HG03108 (cell line): ENCODE measurements at regions not wholly inside any gene's neighbourhood (a gene's known extent, or its start where the extent isn't known, plus 50 kb on each side); places are given as distances from the start of the nearest gene placed in this dataset.

Experiments
- ATAC-seq: cut with Tn5 transposase; IDR thresholded peaks from one replicate; pipeline ENCODE4 v1.9.1; 2021; ENCODE audit warnings: moderate library complexity; ENCODE audit not compliant: unreplicated experiment

DNA sequence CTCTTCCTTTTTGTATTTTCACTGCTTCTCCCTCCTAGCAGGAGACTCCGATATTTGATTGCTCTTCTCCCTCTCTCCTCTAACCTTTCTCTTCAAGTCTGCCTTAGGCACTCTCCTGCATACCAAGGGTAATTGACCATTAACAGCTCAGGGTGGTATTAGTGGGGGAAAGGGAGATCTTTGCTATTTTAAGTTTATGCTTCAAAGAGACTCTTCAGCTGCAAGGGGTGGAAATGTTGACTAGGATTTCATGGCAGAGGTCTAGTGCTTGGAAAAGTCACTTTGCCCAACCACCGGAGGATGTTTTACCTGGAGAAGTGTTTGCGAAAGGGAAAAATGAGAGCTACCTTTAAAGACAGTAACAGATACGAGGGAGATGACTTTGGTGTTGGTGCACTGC, 453.7 kb downstream of the SLC4A3 start:
- no peak for ATAC-seq

DNA sequence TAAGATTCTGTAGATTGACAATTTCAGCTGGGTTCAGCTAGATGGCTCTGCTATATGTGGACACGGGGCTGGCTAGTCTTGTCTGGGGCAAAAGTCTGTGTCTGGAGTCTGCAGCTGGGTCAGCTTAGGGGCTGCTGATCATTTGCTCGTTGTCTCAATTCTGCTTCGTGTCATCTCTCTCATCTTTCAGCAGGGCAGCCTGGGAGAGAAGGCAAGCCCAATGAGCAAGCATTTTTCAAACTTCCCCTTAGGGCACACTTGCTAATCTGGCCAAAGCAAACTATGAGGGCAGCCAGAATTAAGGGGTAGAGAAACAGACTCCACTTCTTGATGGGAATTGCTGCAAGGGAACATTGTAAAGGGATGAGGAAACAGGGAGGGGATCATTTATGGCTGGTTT, 462.6 kb downstream of the SLC4A3 start:
- no peak for ATAC-seq

DNA sequence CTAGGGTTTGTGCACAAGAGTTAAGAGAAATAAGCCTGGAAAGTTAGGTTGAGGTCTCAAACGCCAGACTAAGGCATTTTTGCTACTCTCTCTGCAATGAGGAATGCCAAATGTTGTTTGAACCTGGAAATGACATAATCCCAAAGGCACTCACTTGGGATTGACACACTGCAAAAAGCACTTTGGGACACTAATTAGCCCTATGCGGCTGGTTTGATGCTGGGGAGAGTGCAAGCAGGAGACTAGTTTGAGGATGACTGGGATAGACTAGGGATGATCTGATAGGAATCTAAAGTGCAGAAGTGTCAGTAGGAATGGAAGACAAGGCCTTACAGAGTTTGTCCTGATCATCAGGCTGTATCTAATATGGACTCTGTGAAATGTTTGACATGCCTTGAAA, 469.0 kb downstream of the SLC4A3 start:
- no peak for ATAC-seq

DNA sequence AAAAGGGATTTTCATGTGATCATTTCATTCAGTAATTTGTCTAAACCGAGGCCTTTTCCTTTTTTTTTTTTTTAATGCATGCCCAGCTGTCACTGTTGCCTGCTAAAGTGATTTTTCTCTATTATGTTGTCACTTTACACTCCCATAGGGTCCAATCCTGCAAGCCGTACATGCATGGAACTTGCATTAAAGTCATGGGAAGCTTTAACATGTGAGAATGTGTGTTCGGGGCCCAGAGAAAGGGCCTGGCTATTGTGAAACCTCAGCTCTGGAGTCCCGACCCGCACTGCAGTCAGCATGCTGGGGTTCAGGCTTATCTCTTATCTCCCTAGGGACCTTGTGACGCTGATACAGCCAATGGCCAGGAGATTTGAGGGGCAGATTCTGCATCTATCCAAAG, 474.6 kb downstream of the SLC4A3 start:
- no peak for ATAC-seq

DNA sequence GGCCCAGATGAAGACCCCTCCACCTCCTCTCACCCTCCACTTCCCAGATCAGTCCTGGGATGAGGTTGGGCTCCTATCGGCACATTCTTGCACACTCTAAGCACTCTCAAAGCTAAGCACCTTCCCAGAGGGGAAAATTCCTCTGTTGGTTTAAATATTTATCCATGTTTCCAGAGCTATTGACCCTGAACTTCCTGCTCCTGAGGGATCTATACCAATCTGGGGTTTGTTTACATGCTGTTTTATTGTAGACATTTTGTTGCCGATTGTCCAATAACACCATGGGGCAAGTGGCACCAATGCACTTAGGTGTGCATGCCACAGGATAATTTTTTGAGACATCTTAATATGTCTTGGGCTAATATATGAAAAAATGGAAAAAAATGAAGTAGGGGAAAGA, 476.2 kb downstream of the SLC4A3 start:
- no peak for ATAC-seq

DNA sequence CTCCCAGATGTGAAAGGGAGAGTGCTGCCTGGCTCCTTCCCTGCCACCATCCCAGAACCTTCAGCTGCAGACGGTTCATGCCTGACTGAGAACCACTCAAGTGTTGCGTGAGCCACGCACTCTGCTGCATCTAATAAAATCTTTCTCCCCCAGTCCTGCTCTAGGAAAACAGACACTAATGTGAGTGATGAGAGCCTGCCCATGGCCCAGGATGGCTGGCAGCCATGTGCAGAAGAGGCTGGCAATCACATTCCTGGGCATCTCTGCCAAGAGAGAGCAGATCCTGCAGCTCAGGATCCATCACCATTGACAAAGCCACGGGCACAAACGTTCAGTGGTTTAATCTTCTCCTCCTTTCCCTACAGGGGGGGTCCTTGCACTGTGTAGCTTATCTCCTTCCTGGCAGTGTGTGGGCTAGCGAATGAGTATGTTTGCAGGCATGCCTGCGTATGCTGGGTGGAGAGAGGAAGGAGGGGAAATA, 477.5 kb downstream of the SLC4A3 start:
- ATAC-seq: no peak

DNA sequence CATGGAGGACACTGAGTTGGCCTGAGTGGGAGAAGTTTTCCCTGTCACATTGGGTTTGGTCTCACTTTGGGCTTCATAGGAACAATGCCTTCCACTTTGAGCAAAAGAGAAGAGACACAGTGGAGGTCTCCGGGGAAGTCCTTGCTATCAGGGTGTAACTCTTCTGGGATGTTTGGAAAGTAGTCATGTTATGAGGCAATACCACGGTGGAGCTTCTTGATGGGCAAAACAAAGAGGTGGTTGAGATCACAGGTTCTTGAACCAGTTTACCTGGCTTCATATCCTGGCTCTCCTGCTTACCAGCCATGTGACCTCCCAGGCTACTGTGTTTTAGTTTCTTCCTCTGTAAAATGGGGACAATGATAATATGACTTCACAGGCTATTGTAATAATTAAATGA, 478.6 kb downstream of the SLC4A3 start:
- ATAC-seq: no peak

DNA sequence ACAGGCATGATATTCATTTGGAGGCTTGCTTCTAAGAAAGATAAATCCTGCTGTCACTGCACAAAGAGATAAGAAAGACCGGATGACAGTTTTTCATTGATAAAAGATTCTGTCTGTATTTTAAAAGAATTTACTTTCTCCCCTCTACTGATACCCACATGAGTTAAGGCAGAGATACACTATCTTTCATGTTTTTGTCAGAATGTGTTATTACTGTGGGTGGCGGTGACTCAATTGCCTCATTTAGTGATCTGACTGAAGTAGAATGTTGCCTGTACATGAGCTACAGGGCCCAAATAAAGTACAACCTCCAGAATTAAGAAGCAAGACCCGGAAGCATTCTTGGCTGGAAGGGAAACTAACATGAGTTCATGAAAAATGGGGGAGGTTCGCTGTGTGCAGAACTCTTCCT, 480.0 kb downstream of the SLC4A3 start:
- no peak for ATAC-seq

DNA sequence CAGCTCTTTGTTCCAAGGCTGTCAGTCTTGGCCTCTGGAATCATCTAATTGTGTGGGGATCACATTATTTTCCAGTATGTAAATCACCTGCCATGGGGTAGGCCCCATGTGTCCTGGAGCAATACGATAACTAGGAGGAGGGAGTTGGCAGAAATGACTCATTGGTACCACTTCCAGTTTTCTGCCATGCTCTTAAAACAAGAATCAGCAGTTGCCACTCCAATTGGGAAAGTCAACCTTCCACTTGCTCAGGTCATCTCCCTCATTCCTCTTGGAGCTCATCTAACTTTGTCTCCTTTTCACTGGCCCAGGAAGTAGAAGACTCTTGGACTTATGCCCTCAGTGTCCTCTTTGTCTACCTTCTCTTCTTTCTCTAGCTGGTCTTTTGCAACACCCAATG, 487.0 kb downstream of the SLC4A3 start:
- ATAC-seq: no peak

DNA sequence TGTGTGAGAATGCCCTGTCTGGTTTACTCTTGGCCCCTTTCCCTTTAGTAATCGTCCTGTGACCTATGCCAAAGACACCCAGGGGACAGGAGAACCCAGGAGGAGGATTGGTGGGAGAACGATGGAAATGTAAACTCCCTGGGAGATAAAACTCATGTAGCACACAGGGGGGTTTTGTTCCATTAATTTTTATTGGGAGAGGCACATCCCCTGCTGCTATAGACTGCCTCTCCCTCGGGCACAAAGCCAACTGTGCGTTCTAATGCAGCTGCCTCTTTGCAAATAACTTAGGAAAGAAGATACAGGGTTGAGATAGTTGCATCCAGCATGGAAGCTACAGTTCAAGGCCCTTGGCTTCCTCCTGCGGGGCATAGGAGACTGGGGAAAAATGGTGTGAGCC, 489.6 kb downstream of the SLC4A3 start:
- no peak for ATAC-seq

DNA sequence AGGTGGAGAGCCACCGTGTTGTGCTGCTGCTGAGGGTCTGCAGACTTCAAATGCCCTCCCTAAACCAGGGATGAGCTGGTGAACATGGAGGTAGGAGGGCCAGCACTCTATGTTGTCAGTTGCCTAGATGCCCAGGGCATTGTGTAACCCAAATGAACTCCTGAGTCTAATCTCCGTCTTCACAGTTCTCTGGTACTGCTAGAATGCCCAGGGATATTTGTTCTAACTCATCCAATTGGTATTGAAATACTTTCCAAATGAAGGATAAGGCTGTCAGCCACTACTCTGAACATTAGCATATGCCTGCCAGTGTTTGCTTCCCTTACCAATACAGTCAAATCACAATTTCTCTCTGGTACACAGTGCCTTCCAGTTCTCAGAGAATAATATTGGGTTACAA, 492.6 kb downstream of the SLC4A3 start:
- ATAC-seq: no peak

DNA sequence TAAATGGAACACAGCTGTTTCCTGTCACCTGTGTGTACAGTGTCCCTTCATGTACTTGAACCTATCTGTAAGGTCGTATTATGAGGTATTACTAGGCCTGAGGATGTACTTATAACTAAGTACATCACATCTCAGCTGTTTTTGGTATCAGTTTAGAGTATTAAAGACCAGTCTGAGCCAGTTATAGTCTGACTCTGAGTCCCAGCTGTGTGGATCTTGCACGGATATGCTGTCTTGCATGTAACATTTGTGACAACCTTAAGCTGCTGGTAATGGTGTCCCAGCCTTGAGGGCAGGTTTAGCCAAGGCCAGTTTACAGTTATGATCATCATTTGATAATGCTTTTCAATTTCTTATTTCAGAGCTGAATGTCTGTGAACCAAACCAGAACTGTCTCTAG, 496.3 kb downstream of the SLC4A3 start:
- ATAC-seq: no peak

DNA sequence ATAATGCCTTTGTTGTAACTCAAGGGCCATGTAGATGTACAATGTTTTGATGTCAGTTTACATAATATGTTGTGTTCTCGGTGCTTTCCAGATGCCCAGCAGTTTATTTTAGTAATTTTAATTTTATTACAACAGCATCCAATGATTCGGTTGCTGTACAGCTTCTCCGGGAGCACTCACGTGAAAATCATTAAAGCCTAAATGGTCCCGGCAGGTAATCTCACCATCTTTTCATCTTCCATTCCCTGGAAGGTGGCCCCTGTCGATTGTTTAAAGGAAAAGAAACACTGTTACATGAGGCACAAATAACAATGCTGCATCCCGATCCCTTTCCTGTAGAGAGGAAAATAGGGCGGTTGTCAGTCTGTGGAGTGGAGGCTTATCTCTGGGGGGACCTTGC, 498.1 kb downstream of the SLC4A3 start:
- no peak for ATAC-seq

DNA sequence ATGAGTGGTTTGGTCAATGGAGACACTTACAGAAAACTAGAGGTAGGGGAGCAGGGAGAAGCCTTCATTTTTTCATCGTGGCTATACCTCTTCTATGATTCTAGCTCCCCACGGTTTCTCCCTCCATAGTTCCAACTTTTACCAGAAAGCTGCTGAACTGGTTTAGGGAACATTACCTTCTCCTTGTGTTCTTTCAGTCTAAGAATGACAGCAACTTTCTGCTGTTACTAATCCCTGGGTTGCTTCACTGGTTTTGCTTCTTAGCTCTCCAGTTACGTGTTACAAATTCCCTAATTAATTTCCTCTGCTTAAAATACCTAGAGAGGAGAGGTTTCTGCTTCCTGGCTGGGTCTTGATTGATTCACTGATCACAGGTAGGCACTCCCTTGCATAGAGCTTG, 499.9 kb downstream of the SLC4A3 start:
- ATAC-seq: no peak

DNA sequence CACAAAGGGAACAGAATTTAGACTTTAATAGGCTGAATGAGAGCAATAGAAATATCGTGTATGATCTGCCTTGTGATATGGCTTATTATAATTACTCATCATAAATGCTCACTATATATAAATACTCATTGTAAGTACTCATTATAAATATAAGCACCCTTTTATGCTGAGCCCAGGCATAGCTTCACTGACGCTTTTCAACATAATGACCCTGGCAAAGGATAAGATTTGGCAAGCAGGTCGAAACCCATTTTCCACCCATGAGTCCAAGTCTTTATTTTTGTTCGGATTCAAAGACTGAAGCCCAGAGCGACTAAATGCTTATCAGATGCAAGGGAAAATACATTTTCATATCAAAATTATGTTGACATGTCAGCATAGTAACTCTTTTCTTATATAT, 500.4 kb downstream of the SLC4A3 start:
- ATAC-seq: no peak

DNA sequence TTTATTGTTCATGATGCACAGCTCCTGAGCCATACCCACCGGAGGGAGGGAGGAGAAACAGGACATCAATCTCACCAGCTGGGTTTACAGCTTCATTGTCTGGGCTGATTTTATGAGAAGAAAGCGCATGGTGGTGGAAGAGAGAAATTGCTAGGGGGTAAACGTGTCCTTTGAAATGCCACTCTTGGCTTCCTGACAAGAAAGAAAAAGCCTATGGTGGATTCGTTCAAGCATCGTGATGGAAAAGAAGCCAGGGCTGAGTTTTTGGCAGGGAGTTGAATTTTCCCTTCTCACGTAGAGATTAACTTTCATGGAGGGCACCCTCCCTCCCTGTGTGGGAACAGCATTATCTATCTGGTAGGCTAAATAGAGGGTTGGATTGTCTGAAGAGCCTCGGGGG, 502.0 kb downstream of the SLC4A3 start:
- ATAC-seq: no peak

DNA sequence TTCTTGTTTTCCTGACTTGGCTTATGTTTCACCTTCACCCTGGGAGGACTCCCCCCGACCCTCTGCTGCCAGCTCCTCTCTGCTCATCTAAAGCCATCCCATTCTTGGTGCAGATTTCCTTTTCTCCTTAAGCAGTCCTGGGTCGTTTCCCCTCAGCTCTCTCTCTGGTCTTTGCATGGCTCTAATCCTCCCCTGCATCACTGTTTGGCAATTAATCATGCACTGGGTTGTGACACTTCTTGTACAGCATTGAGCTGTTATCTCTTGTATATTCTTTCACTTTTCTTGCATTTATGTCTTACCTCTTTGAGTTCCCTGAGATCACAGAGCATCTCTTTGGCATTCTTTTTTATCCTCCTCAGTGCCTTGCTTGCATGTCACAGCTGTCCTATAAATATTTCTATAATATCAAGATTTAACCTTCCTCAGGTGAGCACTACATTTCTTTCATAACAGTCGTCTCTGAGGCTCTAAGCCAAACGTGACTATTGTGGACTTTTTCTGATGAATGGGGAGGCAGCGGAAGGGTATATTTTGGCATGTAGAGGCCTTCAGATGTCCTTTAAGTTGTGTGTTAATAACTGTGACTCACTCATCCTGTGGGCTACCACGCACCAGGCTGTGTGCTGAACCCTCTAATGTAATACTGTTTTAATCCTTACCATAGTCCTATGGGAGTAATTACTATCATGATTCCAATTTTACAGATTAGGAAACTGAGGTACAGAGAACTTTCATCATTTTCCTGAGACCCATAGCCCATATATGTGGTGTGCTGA, 507.5 kb downstream of the SLC4A3 start:
- no peak for ATAC-seq

DNA sequence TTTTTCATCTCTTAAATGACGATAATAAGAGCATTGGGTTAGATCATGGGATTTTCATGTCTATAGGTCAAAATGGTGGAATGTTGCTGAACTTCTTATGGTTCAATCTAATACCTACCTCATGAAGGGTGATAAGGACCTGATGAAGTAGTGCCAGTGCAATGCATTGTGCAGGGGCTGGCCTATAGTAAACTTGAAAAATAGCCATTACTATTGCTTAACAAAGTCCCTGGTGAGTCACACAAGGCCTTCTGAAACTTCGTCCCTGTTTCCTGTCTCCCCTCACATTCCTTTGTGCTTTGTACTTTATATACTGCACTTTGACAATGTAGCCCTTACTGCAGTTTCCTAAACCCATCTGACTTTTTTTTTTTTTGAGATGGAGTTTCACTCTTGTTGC, 515.9 kb downstream of the SLC4A3 start:
- no peak for ATAC-seq

DNA sequence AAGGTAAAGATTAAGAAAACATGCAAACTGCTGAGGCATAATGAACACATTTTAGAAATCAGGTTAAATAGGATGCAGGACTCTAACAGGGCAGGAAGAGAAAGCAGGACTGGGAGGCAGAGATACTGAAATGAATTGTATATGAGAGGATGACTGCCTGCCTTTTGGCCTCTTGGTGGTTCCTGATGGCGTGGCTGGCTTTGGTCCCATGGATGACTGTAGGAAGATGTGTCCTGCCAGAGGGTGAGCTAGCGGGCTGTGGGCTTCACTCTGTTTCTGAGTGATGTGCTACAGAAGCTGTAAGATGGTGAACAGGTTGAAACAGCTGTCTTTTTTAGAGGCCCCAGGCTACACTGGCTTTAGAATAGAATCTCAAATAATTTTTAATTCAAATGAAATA, 517.0 kb downstream of the SLC4A3 start:
- no peak for ATAC-seq

DNA sequence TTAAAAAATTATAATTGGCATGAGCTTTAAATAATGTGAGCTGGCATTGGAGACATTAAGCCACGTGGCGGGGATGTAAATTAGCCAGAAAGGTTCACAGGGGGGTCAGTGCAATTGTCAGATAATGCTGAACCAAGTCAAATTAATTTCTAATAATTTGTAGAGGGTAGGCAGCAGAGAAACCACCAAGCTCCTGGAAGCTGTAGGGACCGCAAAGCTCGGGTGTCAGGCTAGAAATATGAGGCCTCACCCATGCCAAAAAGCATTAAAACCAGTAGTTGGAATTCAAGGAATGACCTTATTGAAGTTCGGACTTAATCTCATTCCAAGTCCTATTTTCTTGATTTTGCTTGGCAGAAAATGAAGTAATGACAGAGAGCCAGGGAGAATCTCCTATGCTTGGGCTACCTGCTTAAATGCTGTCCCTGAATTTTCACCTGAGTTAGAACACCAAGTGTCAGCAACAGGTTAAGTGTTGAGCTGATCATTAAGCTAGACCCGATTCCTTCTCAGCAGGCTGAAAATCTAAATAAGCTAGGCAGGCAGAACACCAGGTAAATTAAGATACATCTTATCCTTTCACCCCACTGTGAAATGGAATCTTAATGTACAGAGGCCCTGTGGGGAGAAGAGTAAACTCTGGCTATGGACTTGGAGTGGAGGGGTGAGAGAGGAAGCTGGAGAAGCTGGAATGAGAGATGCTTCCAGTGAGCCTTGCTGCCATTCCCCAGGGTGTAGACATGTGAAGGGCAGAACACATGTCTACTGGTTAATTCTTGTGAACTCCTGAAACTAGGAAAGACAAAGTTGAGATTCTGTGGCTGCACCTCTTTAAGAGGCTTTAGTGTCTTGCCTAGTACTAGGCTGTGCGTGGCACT, 520.0 kb downstream of the SLC4A3 start:
- ATAC-seq: no peak

DNA sequence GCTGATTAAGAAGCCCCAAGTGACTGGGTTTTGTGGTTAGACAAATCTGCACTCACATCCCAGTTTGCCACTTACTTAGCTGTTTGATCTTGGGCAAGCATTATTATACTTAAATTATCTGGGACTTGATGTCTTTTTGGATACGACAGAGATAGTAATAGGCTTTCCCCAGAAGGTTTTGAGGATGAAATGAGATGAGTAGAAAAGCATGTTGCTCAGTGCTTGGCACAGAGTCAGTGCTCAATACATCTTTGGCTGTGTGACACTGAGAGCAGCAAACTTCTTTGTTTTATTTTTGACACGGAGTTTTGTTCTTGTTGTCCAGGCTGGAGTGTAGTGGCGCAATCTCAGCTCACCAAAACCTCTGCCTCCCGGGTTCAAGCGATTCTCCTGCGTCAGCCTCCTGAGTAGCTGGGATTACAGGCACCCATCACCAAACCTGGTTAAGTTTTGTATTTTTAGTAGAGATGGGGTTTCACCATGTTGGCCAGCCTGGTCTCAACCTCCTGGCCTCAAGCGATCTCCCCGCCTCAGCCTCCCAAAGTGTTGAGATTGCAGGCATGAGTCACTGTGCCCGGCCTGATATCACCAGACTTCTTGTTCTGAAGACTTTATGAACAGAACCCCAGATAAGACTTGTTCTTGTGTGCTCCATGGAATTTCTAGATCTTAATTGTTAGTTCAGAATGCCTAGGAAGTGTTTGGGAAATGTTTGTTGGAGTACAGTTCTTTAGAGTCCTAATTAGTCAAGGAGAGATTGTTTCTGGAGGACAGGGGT, 521.2 kb downstream of the SLC4A3 start:
- ATAC-seq: no peak
